DND-41 (cell line): ENCODE measurements at regions not wholly inside any gene's neighbourhood (a gene's known extent, or its start where the extent isn't known, plus 50 kb on each side); places are given as distances from the start of the nearest gene placed in this dataset.

Experiments
- ATAC-seq: fragments of 200-7000 bp; cut with Tn5 transposase; 3 replicates; pipeline ENCODE4 v1.9.1; 2021; ENCODE audit warnings: low read depth; ENCODE audit not compliant: insufficient read depth
- DNase-seq: peaks from one replicate; pipeline ENCODE4 v3.0.0-alpha.2; 2020
- H2AFZ ChIP-seq: 2 replicates; pipeline ENCODE4 v1.6.0; 2012; ENCODE audit warnings: low read depth, low read length
- H3K27ac ChIP-seq: 2 replicates; pipeline ENCODE4 v1.5.1; 2012; ENCODE audit warnings: low read length, inconsistent platforms
- H3K27me3 ChIP-seq: fragments of 200-600 bp; sonication (generic); 2 replicates; pipeline ENCODE4 v1.6.0; 2012; ENCODE audit warnings: low read length, mild to moderate bottlenecking, inconsistent platforms; ENCODE audit not compliant: insufficient read depth, poor library complexity
- H3K36me3 ChIP-seq: 2 replicates; pipeline ENCODE4 v1.5.1; 2012; ENCODE audit warnings: low read length, inconsistent platforms; ENCODE audit not compliant: insufficient read depth
- H3K4me1 ChIP-seq: 2 replicates; pipeline ENCODE4 v1.5.1; 2012; ENCODE audit warnings: mild to moderate bottlenecking, low read length; ENCODE audit not compliant: insufficient read depth
- H3K4me2 ChIP-seq: 2 replicates; pipeline ENCODE4 v1.6.0; 2012; ENCODE audit warnings: mild to moderate bottlenecking, moderate library complexity, low read length, inconsistent platforms; ENCODE audit not compliant: insufficient read depth
- H3K4me3 ChIP-seq, 2 experiments: fragments of 200-600 bp in 1 of 2; shearing (Covaris generic) in 1 of 2; 2 replicates each; pipeline ENCODE4 v1.5.1; 2012 to 2016; ENCODE audit warnings: inconsistent platforms in 2 of 2, low read length in 2 of 2, mild to moderate bottlenecking in 2 of 2, low read depth in 1 of 2, moderate library complexity in 1 of 2
- H3K79me2 ChIP-seq: 2 replicates; pipeline ENCODE4 v1.6.0; 2012; ENCODE audit warnings: low read length, inconsistent platforms; ENCODE audit not compliant: insufficient read depth
- H3K9ac ChIP-seq: 2 replicates; pipeline ENCODE4 v1.6.0; 2012; ENCODE audit warnings: low read depth, mild to moderate bottlenecking, inconsistent platforms, low read length, moderate library complexity
- H3K9me3 ChIP-seq: 2 replicates; pipeline ENCODE4 v1.5.1; 2012; ENCODE audit warnings: low read length, moderate library complexity, mild to moderate bottlenecking, inconsistent platforms; ENCODE audit not compliant: insufficient read depth, severe bottlenecking
- H4K20me1 ChIP-seq: 2 replicates; pipeline ENCODE4 v1.6.0; 2012; ENCODE audit warnings: low read length; ENCODE audit not compliant: insufficient read depth
- EZH2 ChIP-seq: IDR thresholded peaks from 3 replicates; pipeline ENCODE4 v1.6.1; 2012; ENCODE audit warnings: borderline replicate concordance, low read depth, mild to moderate bottlenecking, moderate library complexity, low read length, inconsistent platforms; ENCODE audit not compliant: severe bottlenecking
- TF ChIP-seq, protein P1 (sequence below): IDR thresholded peaks from 2 replicates; pipeline ENCODE4 v1.5.1; 2012; ENCODE audit warnings: borderline replicate concordance, low read length, moderate library complexity, mild to moderate bottlenecking; ENCODE audit not compliant: poor library complexity, severe bottlenecking; ENCODE audit errors: extremely low read depth

DNA sequence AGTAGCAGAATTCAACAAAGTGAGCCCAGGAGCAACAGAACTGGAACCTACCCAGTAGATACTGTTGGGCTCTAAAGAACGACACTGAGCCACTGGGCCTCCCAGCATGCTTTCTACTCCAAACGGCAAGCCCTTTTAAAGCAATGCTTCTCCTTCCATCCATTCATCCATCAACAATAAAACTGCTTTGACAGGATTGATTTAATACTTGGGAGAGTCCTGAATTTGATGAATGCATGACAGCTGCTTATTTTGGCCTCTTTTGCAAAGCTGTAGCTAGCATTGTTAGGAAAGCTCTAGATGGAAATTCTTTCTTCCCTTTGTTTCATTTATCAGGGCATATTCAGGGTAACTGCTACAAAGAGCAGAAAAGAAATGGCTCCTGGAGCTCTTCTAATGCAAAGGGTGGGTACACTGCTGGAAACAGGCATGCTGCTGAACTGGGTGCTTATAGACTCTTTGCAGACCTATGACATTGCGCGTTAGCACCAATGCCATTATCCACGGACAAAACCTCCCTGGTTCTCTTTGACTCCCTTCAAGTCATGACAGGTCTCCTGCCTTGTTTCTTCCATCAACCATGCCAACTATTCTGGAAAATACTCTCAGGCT is 138.4 kb upstream of the HNRNPA3 start:
- H3K4me2 ChIP-seq, result no peak overlapping the region
- peaks cover 6% of the 10 kb centered on the region for H3K27me3 ChIP-seq
- DNase-seq, result no peak
- H4K20me1 ChIP-seq, result no peaks in the 10 kb centered on the region
- H3K4me1 ChIP-seq, result no peaks in the 10 kb centered on the region
- no peak overlapping the region for H2AFZ ChIP-seq
- no peak for TF ChIP-seq EZH2
- TF ChIP-seq, protein P1, sequence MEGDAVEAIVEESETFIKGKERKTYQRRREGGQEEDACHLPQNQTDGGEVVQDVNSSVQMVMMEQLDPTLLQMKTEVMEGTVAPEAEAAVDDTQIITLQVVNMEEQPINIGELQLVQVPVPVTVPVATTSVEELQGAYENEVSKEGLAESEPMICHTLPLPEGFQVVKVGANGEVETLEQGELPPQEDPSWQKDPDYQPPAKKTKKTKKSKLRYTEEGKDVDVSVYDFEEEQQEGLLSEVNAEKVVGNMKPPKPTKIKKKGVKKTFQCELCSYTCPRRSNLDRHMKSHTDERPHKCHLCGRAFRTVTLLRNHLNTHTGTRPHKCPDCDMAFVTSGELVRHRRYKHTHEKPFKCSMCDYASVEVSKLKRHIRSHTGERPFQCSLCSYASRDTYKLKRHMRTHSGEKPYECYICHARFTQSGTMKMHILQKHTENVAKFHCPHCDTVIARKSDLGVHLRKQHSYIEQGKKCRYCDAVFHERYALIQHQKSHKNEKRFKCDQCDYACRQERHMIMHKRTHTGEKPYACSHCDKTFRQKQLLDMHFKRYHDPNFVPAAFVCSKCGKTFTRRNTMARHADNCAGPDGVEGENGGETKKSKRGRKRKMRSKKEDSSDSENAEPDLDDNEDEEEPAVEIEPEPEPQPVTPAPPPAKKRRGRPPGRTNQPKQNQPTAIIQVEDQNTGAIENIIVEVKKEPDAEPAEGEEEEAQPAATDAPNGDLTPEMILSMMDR, result no peak
- no peak overlapping the region for H3K4me3 ChIP-seq
- H3K36me3 ChIP-seq, result no peaks in the 10 kb centered on the region
- no peak for ATAC-seq
- no peak overlapping the region for H3K9ac ChIP-seq
- H3K79me2 ChIP-seq, result no peaks in the 10 kb centered on the region
- H3K27ac ChIP-seq, result no peak overlapping the region
- H3K9me3 ChIP-seq, result no peaks in the 10 kb centered on the region

DNA sequence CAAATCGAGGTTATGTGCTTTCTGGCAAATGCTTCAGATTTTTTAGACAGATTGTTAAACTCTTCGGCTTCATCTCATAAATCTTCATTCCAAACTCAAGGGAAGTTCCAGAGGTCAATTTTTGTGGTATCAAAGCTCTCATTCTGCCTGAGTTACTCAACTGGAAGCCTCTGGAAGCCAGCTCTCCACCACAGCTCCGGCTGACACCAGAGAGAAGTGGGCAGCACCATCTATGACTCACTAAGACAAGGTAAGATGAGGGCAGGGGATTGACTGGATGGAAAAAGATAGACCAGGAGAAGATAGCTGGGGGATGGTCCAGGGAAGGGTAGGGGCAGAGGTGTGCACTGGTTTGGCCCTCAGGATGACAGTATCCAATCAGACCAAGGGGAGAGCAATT is 137.3 kb upstream of the HNRNPA3 start:
- H2AFZ ChIP-seq, result no peak overlapping the region
- DNase-seq, result no peak
- H3K79me2 ChIP-seq, result no peaks in the 10 kb centered on the region
- no peak overlapping the region for H3K4me2 ChIP-seq
- H3K36me3 ChIP-seq, result no peaks in the 10 kb centered on the region
- H3K4me1 ChIP-seq, result no peaks in the 10 kb centered on the region
- no peak overlapping the region for H3K9ac ChIP-seq
- H3K4me3 ChIP-seq, result no peak overlapping the region
- no peaks in the 10 kb centered on the region for H4K20me1 ChIP-seq
- H3K27ac ChIP-seq, result no peak overlapping the region
- TF ChIP-seq, protein P1, result no peak
- no peak for TF ChIP-seq EZH2
- H3K9me3 ChIP-seq, result no peaks in the 10 kb centered on the region
- no peak for ATAC-seq
- peaks cover 6% of the 10 kb centered on the region for H3K27me3 ChIP-seq

DNA sequence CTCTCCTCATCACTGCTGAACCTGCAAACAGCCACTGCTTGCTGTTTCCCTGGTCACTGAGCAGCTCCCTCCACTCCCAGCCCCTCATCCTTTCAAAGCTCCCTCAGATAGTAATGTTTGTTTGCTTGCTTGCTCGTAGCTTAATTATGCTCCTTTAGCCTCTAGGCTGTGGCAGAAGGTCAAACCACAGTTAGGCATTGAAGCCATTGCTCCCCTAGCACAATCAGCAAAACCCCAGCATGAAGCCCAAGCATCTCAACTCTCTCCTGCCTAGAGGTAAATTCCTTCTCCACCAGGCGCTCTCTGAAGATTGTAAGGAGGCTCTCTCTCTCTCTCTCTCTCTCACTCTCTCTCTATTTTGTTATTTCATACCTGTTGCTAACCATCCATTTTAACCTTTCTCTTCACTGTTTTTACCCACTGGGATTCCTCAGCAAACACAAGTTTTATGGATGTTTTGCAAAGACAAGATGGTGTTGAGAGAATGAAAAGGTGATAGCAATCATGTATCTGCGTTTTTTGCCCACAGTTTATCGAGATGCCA is 135.9 kb upstream of the HNRNPA3 start:
- Histone ChIP-seq H3K36me3 (no peaks in the 10 kb centered on the region), H4K20me1 (no peaks in the 10 kb centered on the region), H3K4me3 (no peak overlapping the region), H3K4me1 (no peaks in the 10 kb centered on the region), H2AFZ (no peak overlapping the region), H3K4me2 (no peak overlapping the region), H3K79me2 (no peaks in the 10 kb centered on the region), H3K9me3 (no peaks in the 10 kb centered on the region), H3K27ac (no peak overlapping the region), H3K27me3 (peaks cover 6% of the 10 kb centered on the region), H3K9ac (no peak overlapping the region)
- TF ChIP-seq, protein P1, result no peak
- TF ChIP-seq EZH2, result no peak
- DNase-seq, result no peak
- ATAC-seq, result no peak

DNA sequence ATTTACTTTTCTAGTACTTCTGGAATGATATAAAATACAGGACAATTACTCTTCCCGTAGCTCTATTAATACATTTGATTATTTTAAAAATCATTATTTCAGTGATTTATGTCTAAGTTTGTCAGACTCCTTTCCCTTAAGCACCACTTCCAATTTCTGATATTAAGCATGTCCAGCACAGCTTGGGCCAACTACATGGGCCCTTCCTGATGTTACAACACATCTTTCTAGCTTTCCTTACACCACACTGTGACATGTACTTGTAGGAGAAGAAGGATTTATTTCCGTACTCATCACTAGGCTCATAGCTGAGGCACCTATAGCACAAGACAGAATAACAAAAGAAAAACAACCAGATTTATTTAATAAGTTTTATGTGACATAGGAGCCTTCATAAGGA is 134.8 kb upstream of the HNRNPA3 start:
- Histone ChIP-seq H3K36me3 (no peaks in the 10 kb centered on the region), H3K4me3 (no peak overlapping the region), H3K79me2 (no peaks in the 10 kb centered on the region), H4K20me1 (no peaks in the 10 kb centered on the region), H3K27me3 (peaks cover 6% of the 10 kb centered on the region), H3K9ac (no peak overlapping the region), H3K4me1 (no peaks in the 10 kb centered on the region), H2AFZ (no peak overlapping the region), H3K4me2 (no peak overlapping the region), H3K9me3 (no peaks in the 10 kb centered on the region), H3K27ac (no peak overlapping the region)
- DNase-seq (no peak), ATAC-seq (no peak)
- TF ChIP-seq, protein P1, result no peak
- no peak for TF ChIP-seq EZH2
